HepG2 (cell line): ENCODE measurements at regions not wholly inside any gene's neighbourhood (a gene's known extent, or its start where the extent isn't known, plus 50 kb on each side); places are given as distances from the start of the nearest gene placed in this dataset.

Experiments used
- ATAC-seq: fragments of 200-7000 bp; cut with Tn5 transposase; 3 replicates; pipeline ENCODE4 v1.9.1; 2020; ENCODE audit warnings: mild to moderate bottlenecking, moderate library complexity
- BruUV-seq: library from RNA; stranded (reverse); fragments of 400-500 nt; replicated peaks from 2 replicates; lab custom pipeline; 2021; lab: Mats Ljungman, UMichigan
- CTCF ChIA-PET: fragments of 300-600 bp; formaldehyde crosslinking; extraction: SDS; loops from one replicate; lab custom pipeline; 2021; ENCODE audit warnings: low total read pairs, inconsistent platforms, low intra/inter-chr PET ratio; lab: Yijun Ruan, JAX
- POLR2A ChIA-PET: fragments of 350-600 bp; sonication (Branson Sonifier 250); formaldehyde crosslinking; loops from one replicate; lab custom pipeline; 2020; ENCODE audit warnings: antibody characterized with exemption, inconsistent platforms; lab: Yijun Ruan, JAX
- DNase-seq: peaks from one replicate; pipeline ENCODE4 v3.0.0-alpha.2; 2015; ENCODE audit warnings: low spot score
- FAIRE-seq: peaks from 3 replicates; lab custom pipeline; 2011; peaks lifted over from hg19 to GRCh38; lab: Jason Lieb, UNC
- H2AFZ ChIP-seq: one replicate; pipeline ENCODE4 v1.6.1; 2011; ENCODE audit warnings: low read length, inconsistent platforms
- H3K27ac ChIP-seq: fragments of 300-600 bp; 3 replicates; pipeline ENCODE4 v1.8.0; 2011; ENCODE audit warnings: mixed run types, mild to moderate bottlenecking, mixed read lengths, low read length, inconsistent platforms; ENCODE audit not compliant: insufficient read depth; ENCODE audit errors: extremely low read length
- H3K27me3 ChIP-seq, 2 experiments: fragments of 200-600 bp in 1 of 2; 2 replicates in 1 of 2; 3 replicates in 1 of 2; pipeline versions ENCODE4 v1.6.0 to v1.8.0; 2011; ENCODE audit warnings: low read length in 2 of 2, mild to moderate bottlenecking in 2 of 2, moderate library complexity in 2 of 2, inconsistent platforms in 1 of 2; ENCODE audit not compliant: insufficient read depth in 2 of 2, control insufficient read depth in 1 of 2
- H3K36me3 ChIP-seq, 2 experiments: fragments of 200-600 bp in 1 of 2; replicated peaks in 1 of 2; 2 replicates in 1 of 2; 3 replicates in 1 of 2; pipeline versions ENCODE4 v1.5.1 to v1.8.0; 2011; ENCODE audit warnings: low read length in 2 of 2, inconsistent platforms in 1 of 2; ENCODE audit not compliant: insufficient read depth in 2 of 2, control insufficient read depth in 1 of 2
- H3K4me1 ChIP-seq: 2 replicates; pipeline ENCODE4 v1.5.1; 2012; ENCODE audit warnings: low read length, inconsistent platforms; ENCODE audit not compliant: insufficient read depth
- H3K4me2 ChIP-seq: 2 replicates; pipeline ENCODE4 v1.6.0; 2011; ENCODE audit warnings: low read depth, low read length, inconsistent platforms
- H3K4me3 ChIP-seq, 3 experiments: fragments of 200-600 bp in 1 of 3; sonication (generic), shearing (Covaris generic) in 1 of 3; replicated peaks in 1 of 3; 2 replicates each; pipeline ENCODE4 v1.5.1; 2011 to 2016; ENCODE audit warnings: low read length in 3 of 3, inconsistent platforms in 2 of 3, low read depth in 2 of 3, mild to moderate bottlenecking in 2 of 3, control low read depth in 1 of 3, mixed read lengths in 1 of 3; ENCODE audit not compliant: insufficient read depth in 1 of 3
- H3K79me2 ChIP-seq: one replicate; pipeline ENCODE4 v1.6.1; 2011; ENCODE audit warnings: low read length, inconsistent platforms; ENCODE audit not compliant: insufficient read depth
- H3K9ac ChIP-seq: 2 replicates; pipeline ENCODE4 v1.6.0; 2011; ENCODE audit warnings: mild to moderate bottlenecking, low read depth, low read length, inconsistent platforms; ENCODE audit not compliant: insufficient read depth
- H3K9me3 ChIP-seq: 2 replicates; pipeline ENCODE4 v1.5.1; 2012; ENCODE audit warnings: mild to moderate bottlenecking, low read length
- H4K20me1 ChIP-seq: 2 replicates; pipeline ENCODE4 v1.6.0; 2011; ENCODE audit warnings: inconsistent platforms, mild to moderate bottlenecking, low read length, moderate library complexity; ENCODE audit not compliant: insufficient read depth
- HOXA9 ChIP-seq: sonication (generic); formaldehyde crosslinking; IDR thresholded peaks from 2 replicates; pipeline ENCODE4 v1.8.1; 2022; ENCODE audit warnings: missing genetic modification reagents, mild to moderate bottlenecking, moderate library complexity, borderline replicate concordance
- MAFF ChIP-seq: IDR thresholded peaks from 2 replicates; pipeline ENCODE4 v1.6.1; 2011; ENCODE audit warnings: low read depth, low read length, improper control_type of control experiment
- MAFG ChIP-seq: sonication (generic); formaldehyde crosslinking; IDR thresholded peaks from 2 replicates; pipeline ENCODE4 v1.5.1; 2020; ENCODE audit warnings: mild to moderate bottlenecking, missing genetic modification reagents
- MAFK ChIP-seq, 2 experiments: IDR thresholded peaks in 1 of 2; conservative IDR thresholded peaks in 1 of 2; 2 replicates each; pipeline ENCODE4 v1.6.1; 2011; ENCODE audit warnings: improper control_type of control experiment in 2 of 2, low read length in 2 of 2
- RBFOX2 ChIP-seq: fragments of 200-400 bp; formaldehyde crosslinking; IDR thresholded peaks from 2 replicates; pipeline ENCODE4 v1.6.1; 2017; ENCODE audit warnings: low read depth, mild to moderate bottlenecking, low read length
- SMARCE1 ChIP-seq: fragments of 450-650 bp; IDR thresholded peaks from 2 replicates; pipeline ENCODE4 v1.6.1; 2017; ENCODE audit warnings: borderline replicate concordance
- TAF15 ChIP-seq: fragments of 200-400 bp; formaldehyde crosslinking; IDR thresholded peaks from one replicate; pipeline ENCODE4 v1.6.1; 2018; ENCODE audit warnings: mild to moderate bottlenecking, low read depth, low read length; ENCODE audit not compliant: poor library complexity, severe bottlenecking
- ZNF281 ChIP-seq: sonication (generic); formaldehyde crosslinking; IDR thresholded peaks from 2 replicates; pipeline ENCODE4 v1.4.0; 2020; ENCODE audit warnings: missing genetic modification reagents, borderline replicate concordance
- WGBS: methylation state at CpG from one replicate; pipeline ENCODE4 v1.1.6; 2017; ENCODE audit warnings: low lambda C conversion rate; 5-methylcytosine and 5-hydroxymethylcytosine counted together
- in situ Hi-C: cut with HindIII; loops from 2 replicates; pipeline ENCODE4 v1.10.0; 2017; ENCODE audit warnings: low pct_unique_long_range_greater_than_20kb; ENCODE audit not compliant: extremely low pct_ligation_motif_present
- intact Hi-C: fragments of 100-400 bp; cut with micrococcal nuclease; formaldehyde crosslinking; loops from one replicate; pipeline ENCODE4 v1.10.0; 2022; ENCODE audit not compliant: unreplicated experiment
- TF ChIP-seq, protein P1 (sequence below): sonication (generic); formaldehyde crosslinking; IDR thresholded peaks from 2 replicates; pipeline ENCODE4 v1.4.0; 2020; ENCODE audit warnings: missing genetic modification reagents, borderline replicate concordance

GRCh38 chr2:80711915-80712314 lies 407.4 kb upstream of the LRRTM1 start:
- Histone ChIP-seq H3K4me1 (no peaks in the 10 kb centered on the region), H3K79me2 (no peaks in the 10 kb centered on the region), H3K27me3 (no peaks in the 10 kb centered on the region), H3K36me3 (no peaks in the 10 kb centered on the region), H3K27ac (no peak overlapping the region), H3K9ac (no peak overlapping the region), H2AFZ (no peak overlapping the region), H3K9me3 (peaks cover 77% of the 10 kb centered on the region), H4K20me1 (no peaks in the 10 kb centered on the region), H3K4me2 (no peak overlapping the region), H3K4me3 (no peak overlapping the region)
- FAIRE-seq, result no peak
- ChIA-PET POLR2A (no interaction called here), CTCF (no interaction called here)
- BruUV-seq, result no TSS peak
- in situ Hi-C loops (no loop called here), intact Hi-C loops (no loop called here)
- TF ChIP-seq MAFK (conservative IDR thresholded peaks at IDR 0.05 in 1 of 2, IDR thresholded peaks at IDR 0.05 in 1 of 2; ENCODE audit: low read length in 2 of 2) (peak; percentile 95 to 98), SMARCE1 (no peak), MAFF (peak; percentile 97)
- ATAC-seq, result no peak
- DNase-seq, result no peak

- Histone ChIP-seq H2AFZ (no peak overlapping the region), H3K27me3 (no peaks in the 10 kb centered on the region), H4K20me1 (no peaks in the 10 kb centered on the region), H3K9me3 (peaks cover 76% of the 10 kb centered on the region), H3K4me3 (no peak overlapping the region), H3K4me1 (no peaks in the 10 kb centered on the region), H3K9ac (no peak overlapping the region), H3K27ac (no peak overlapping the region), H3K79me2 (no peaks in the 10 kb centered on the region), H3K36me3 (no peaks in the 10 kb centered on the region), H3K4me2 (no peak overlapping the region)
- 8% methylated on average over 2 of the region's 2 CpGs for WGBS
- in situ Hi-C loops (no loop called here), intact Hi-C loops (no loop called here)
- ATAC-seq (no peak), FAIRE-seq (no peak), DNase-seq (no peak)
- POLR2A ChIA-PET, result no interaction called here
- BruUV-seq, result no TSS peak
- CTCF ChIA-PET, result no interaction called here
- TF ChIP-seq MAFG (CRISPR knock-in tag), result no peak
- no peak for TF ChIP-seq ZNF281 (CRISPR knock-in tag)
- no peak for TF ChIP-seq RBFOX2
- TF ChIP-seq, protein P1, sequence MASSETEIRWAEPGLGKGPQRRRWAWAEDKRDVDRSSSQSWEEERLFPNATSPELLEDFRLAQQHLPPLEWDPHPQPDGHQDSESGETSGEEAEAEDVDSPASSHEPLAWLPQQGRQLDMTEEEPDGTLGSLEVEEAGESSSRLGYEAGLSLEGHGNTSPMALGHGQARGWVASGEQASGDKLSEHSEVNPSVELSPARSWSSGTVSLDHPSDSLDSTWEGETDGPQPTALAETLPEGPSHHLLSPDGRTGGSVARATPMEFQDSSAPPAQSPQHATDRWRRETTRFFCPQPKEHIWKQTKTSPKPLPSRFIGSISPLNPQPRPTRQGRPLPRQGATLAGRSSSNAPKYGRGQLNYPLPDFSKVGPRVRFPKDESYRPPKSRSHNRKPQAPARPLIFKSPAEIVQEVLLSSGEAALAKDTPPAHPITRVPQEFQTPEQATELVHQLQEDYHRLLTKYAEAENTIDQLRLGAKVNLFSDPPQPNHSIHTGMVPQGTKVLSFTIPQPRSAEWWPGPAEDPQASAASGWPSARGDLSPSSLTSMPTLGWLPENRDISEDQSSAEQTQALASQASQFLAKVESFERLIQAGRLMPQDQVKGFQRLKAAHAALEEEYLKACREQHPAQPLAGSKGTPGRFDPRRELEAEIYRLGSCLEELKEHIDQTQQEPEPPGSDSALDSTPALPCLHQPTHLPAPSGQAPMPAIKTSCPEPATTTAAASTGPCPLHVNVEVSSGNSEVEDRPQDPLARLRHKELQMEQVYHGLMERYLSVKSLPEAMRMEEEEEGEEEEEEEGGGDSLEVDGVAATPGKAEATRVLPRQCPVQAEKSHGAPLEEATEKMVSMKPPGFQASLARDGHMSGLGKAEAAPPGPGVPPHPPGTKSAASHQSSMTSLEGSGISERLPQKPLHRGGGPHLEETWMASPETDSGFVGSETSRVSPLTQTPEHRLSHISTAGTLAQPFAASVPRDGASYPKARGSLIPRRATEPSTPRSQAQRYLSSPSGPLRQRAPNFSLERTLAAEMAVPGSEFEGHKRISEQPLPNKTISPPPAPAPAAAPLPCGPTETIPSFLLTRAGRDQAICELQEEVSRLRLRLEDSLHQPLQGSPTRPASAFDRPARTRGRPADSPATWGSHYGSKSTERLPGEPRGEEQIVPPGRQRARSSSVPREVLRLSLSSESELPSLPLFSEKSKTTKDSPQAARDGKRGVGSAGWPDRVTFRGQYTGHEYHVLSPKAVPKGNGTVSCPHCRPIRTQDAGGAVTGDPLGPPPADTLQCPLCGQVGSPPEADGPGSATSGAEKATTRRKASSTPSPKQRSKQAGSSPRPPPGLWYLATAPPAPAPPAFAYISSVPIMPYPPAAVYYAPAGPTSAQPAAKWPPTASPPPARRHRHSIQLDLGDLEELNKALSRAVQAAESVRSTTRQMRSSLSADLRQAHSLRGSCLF (CRISPR knock-in tag), result no peak
- no peak for TF ChIP-seq HOXA9 (CRISPR knock-in tag)
- no peak for TF ChIP-seq TAF15
Measured at GRCh38 chr2:80706951-80707350, 402.4 kb upstream of the LRRTM1 start.
